Stomach (tissue), 8 donors: ENCODE measurements at regions not wholly inside any gene's neighbourhood (a gene's known extent, or its start where the extent isn't known, plus 50 kb on each side); places are given as distances from the start of the nearest gene placed in this dataset.

Source experiments
- DNase-seq, 2 donors: peaks; one replicate each; pipeline versions ENCODE4 v3.0.0 to v3.0.0-alpha.2; 2013 to 2019
- H3K27ac ChIP-seq, 5 donors: fragments of 200-600 bp in 4 of 5; sonication (generic) in 4 of 5; one replicate each; pipeline ENCODE4 v1.5.1; 2013 to 2019; ENCODE audit warnings: mild to moderate bottlenecking in 1 of 5, moderate library complexity in 1 of 5
- H3K27me3 ChIP-seq, 3 donors: fragments of 200-600 bp; sonication (generic); one replicate each; pipeline ENCODE4 v1.5.1; 2017 to 2019; ENCODE audit warnings: mixed run types in 1 of 3
- H3K36me3 ChIP-seq, 4 donors: fragments of 200-600 bp; sonication (generic); 1 replicate in 3 of 4; 2 replicates in 1 of 4; pipeline ENCODE4 v1.5.1; 2016 to 2019
- H3K4me1 ChIP-seq, 4 donors: fragments of 200-600 bp; sonication (generic); one replicate each; pipeline ENCODE4 v1.5.1; 2016 to 2019
- H3K4me3 ChIP-seq, 4 donors: fragments of 200-600 bp; sonication (generic) in 3 of 4; one replicate each; pipeline ENCODE4 v1.5.1; 2016 to 2019; ENCODE audit warnings: mild to moderate bottlenecking in 1 of 4
- H3K9me3 ChIP-seq, 4 donors: fragments of 200-600 bp; sonication (generic); one replicate each; pipeline ENCODE4 v1.5.1; 2016 to 2019
- CTCF ChIP-seq, 7 experiments: fragments of 450-650 bp in 4 of 7; fragments of 200-600 bp in 3 of 7; sonication (generic) in 3 of 7; IDR thresholded peaks; one replicate each; pipeline ENCODE4 v1.5.1; 2016 to 2019; ENCODE audit warnings: antibody characterized with exemption in 7 of 7, control low read depth in 2 of 7, mild to moderate bottlenecking in 1 of 7
- EP300 ChIP-seq: sonication (generic); formaldehyde crosslinking; IDR thresholded peaks from one replicate; pipeline ENCODE4 v1.6.1; 2017; ENCODE audit warnings: antibody characterized with exemption
- POLR2A ChIP-seq, 4 donors: fragments of 450-650 bp; IDR thresholded peaks; one replicate each; pipeline ENCODE4 v1.6.1; 2016; ENCODE audit warnings: antibody characterized with exemption in 4 of 4, control low read depth in 2 of 4, mild to moderate bottlenecking in 1 of 4, moderate library complexity in 1 of 4
- POLR2AphosphoS5 ChIP-seq, 3 donors: sonication (generic); formaldehyde crosslinking; IDR thresholded peaks; one replicate each; pipeline ENCODE4 v1.6.1; 2016; ENCODE audit warnings: antibody characterized with exemption in 3 of 3
- WGBS, 5 donors: extraction: QIAGEN DNeasy Blood & Tissue Kit in 3 of 5; methylation state at CpG; one replicate each; pipeline versions ENCODE4 v1.1.5 to v1.1.7; 2013 to 2018; 5-methylcytosine and 5-hydroxymethylcytosine counted together
- intact Hi-C: fragments of 100-400 bp; cut with DNase I; formaldehyde crosslinking; loops from one replicate; pipeline ENCODE4 v1.15.1; 2023; ENCODE audit warnings: low total_unique reads
- donor health status: healthy with polysubstance abuse.
- donor health status: Bipolar disorder and iron deficiency.
- donor health status: healthy.

- no peaks in the 10 kb centered on the region for H3K36me3 ChIP-seq
- no peak overlapping the region for H3K4me3 ChIP-seq
- no peaks in the 10 kb centered on the region for H3K27me3 ChIP-seq
- 72 to 93% (median 77%) methylated on average over 1 of the region's 1 CpG for WGBS, 5 donors
- DNase-seq = no peak
- no peaks in the 10 kb centered on the region for H3K9me3 ChIP-seq
- intact Hi-C loops = no loop called here
- no peak overlapping the region for H3K27ac ChIP-seq
- no peak for TF ChIP-seq EP300
- no peak for TF ChIP-seq POLR2AphosphoS5 (IDR thresholded peaks at IDR 0.05)
- no peak for TF ChIP-seq POLR2A (IDR thresholded peaks at IDR 0.05)
- no peak for TF ChIP-seq CTCF (IDR thresholded peaks at IDR 0.05)
- H3K4me1 ChIP-seq = no peaks in the 10 kb centered on the region
These were observed 116.7 kb upstream of the PLCL2 start for GRCh38 chr3:16768014-16768413.

DNA sequence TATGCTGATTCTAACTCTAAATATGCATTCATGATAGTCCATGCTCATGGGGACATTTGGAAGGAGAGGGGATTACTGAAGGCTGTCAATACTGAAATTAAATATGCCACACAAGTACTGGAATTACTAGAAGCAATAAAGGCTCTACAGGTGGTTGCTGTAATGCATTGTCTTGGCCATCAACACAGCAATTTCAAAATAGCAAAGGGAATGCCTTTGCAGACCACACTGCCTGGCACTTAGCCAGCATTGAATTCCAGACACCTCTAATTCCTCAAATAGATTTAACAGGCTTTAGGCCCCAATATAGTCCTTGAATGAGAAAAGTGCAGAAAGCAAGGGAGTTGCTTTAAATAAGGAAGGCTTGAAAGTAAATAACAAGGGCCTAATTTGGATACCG lies 115.8 kb upstream of the PLCL2 start:
- no peaks in the 10 kb centered on the region for H3K36me3 ChIP-seq
- no peaks in the 10 kb centered on the region for H3K4me1 ChIP-seq
- 48 to 61% (median 56%) methylated on average over 1 of the region's 1 CpG for WGBS, 5 donors
- no peaks in the 10 kb centered on the region for H3K9me3 ChIP-seq
- no peak overlapping the region for H3K4me3 ChIP-seq
- H3K27ac ChIP-seq = no peak overlapping the region
- H3K27me3 ChIP-seq = no peaks in the 10 kb centered on the region
- intact Hi-C loops = no loop called here
- TF ChIP-seq POLR2A (IDR thresholded peaks at IDR 0.05) (no peak), POLR2AphosphoS5 (IDR thresholded peaks at IDR 0.05) (no peak), CTCF (IDR thresholded peaks at IDR 0.05) (no peak), EP300 (no peak)
- peak in 1 of 2 donors; percentile 29 for DNase-seq

- TF ChIP-seq POLR2A (IDR thresholded peaks at IDR 0.05) (no peak), POLR2AphosphoS5 (IDR thresholded peaks at IDR 0.05) (no peak), EP300 (no peak), CTCF (IDR thresholded peaks at IDR 0.05) (no peak)
- no peaks in the 10 kb centered on the region for H3K27me3 ChIP-seq
- 73 to 91% (median 86%) methylated on average over 4 of the region's 4 CpGs for WGBS, 5 donors
- H3K27ac ChIP-seq = no peak overlapping the region
- no peaks in the 10 kb centered on the region for H3K36me3 ChIP-seq
- no peak overlapping the region for H3K4me3 ChIP-seq
- no peaks in the 10 kb centered on the region for H3K4me1 ChIP-seq
- intact Hi-C loops = no loop called here
- H3K9me3 ChIP-seq = no peaks in the 10 kb centered on the region
- no peak for DNase-seq
These were observed 115.2 kb upstream of the PLCL2 start for GRCh38 chr3:16769525-16769924.

- no peak for DNase-seq
- no peaks in the 10 kb centered on the region for H3K4me1 ChIP-seq
- 58 to 78% (median 69%) methylated on average over 5 of the region's 5 CpGs for WGBS, 5 donors
- no peak overlapping the region for H3K4me3 ChIP-seq
- no peaks in the 10 kb centered on the region for H3K9me3 ChIP-seq
- intact Hi-C loops = no loop called here
- TF ChIP-seq POLR2A (IDR thresholded peaks at IDR 0.05) (no peak), EP300 (no peak), POLR2AphosphoS5 (IDR thresholded peaks at IDR 0.05) (no peak), CTCF (IDR thresholded peaks at IDR 0.05) (no peak)
- H3K27ac ChIP-seq = no peak overlapping the region
- H3K27me3 ChIP-seq = no peaks in the 10 kb centered on the region
- H3K36me3 ChIP-seq = no peaks in the 10 kb centered on the region
These were observed 114.7 kb upstream of the PLCL2 start for GRCh38 chr3:16770021-16770420.
